ENCODE measurements at regions not wholly inside any gene's neighbourhood (a gene's known extent, or its start where the extent isn't known, plus 50 kb on each side); places are given as distances from the start of the nearest gene placed in this dataset.

DNA sequence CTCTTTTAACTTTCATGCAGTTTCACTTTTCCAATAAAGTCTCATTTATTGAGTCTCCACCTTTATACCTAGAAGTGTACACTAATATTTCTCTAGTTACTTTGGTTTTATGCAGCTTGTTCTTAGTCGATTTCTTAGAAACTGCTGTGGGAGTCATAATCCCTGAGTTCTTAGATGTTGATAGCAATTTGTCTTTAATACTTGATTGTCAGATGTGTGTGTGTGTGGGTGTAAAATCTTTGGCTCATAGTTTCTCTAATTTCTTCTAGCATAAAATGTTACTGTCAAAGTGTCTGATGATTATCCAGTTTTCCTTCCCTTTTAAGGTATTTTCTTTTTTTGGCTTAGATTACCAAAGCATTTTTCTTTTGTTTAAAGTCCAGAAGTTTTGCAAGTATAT lies 473.8 kb upstream of the PTCHD4 start:
- Histone ChIP-seq H3K4me1 (ENCODE audit: control insufficient read depth, insufficient read depth, low read length) (no peaks in the 10 kb centered on the region), H3K36me3 (ENCODE audit: control insufficient read depth, insufficient read depth, low read length) (no peaks in the 10 kb centered on the region), H3K27me3 (ENCODE audit: control insufficient read depth, insufficient read depth, low read length) (no peaks in the 10 kb centered on the region), H3K9me3 (ENCODE audit: control insufficient read depth, insufficient read depth, low read length) (no peaks in the 10 kb centered on the region), H3K4me3 (ENCODE audit: low read depth, low read length) (no peak overlapping the region), H3K9ac (ENCODE audit: low read depth, low read length) (no peak overlapping the region)

DNA sequence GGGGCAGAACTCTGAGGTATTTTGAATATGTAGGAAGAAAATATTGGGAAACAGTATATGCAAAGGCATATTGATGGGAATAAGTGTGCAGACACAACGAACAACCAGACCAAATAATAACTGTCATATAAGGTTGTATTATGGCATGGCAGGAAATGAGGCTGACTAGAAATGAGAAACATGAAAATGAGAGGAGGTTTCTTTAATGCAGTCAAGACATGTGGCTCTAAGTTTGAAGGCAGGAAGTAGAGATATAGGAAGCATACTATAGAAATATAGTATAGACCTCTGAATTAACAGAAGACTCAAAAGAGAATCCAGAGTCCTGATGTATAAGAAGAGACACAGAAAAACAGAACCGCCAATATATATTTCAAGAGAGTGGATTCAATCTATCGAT lies 459.7 kb upstream of the PTCHD4 start:
- no peaks in the 10 kb centered on the region for H3K9me3 ChIP-seq (ENCODE audit: control insufficient read depth, insufficient read depth, low read length)
- H3K4me1 ChIP-seq (ENCODE audit: control insufficient read depth, insufficient read depth, low read length), result peaks cover 3% of the 10 kb centered on the region
- no peak overlapping the region for H3K9ac ChIP-seq (ENCODE audit: low read depth, low read length)
- H3K36me3 ChIP-seq (ENCODE audit: control insufficient read depth, insufficient read depth, low read length), result no peaks in the 10 kb centered on the region
- no peak overlapping the region for H3K4me3 ChIP-seq (ENCODE audit: low read depth, low read length)
- H3K27me3 ChIP-seq (ENCODE audit: control insufficient read depth, insufficient read depth, low read length), result no peaks in the 10 kb centered on the region

DNA sequence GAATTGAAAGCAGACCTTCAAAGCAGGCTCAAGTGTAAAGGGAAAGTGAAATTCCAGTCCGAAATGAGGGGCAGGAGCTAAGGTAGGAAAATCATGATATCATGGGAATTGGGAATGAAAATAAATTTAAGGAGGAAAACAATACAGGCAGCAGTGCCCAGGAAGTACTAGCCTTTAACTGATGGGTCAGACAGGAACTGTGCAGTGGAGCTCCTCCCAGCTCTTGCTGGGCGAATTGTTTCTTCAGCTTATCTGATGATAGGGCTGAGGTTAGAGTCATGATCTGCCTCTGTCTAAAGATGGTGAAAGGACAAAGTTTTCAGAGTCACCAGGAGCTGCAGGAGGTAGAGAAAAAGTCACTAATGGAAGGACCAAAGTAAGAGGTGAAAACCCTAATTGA lies 457.9 kb upstream of the PTCHD4 start:
- Histone ChIP-seq H3K9ac (ENCODE audit: low read depth, low read length) (no peak overlapping the region), H3K9me3 (ENCODE audit: control insufficient read depth, insufficient read depth, low read length) (no peaks in the 10 kb centered on the region), H3K4me3 (ENCODE audit: low read depth, low read length) (no peak overlapping the region), H3K27me3 (ENCODE audit: control insufficient read depth, insufficient read depth, low read length) (no peaks in the 10 kb centered on the region), H3K4me1 (ENCODE audit: control insufficient read depth, insufficient read depth, low read length) (peaks cover 7% of the 10 kb centered on the region), H3K36me3 (ENCODE audit: control insufficient read depth, insufficient read depth, low read length) (no peaks in the 10 kb centered on the region)

DNA sequence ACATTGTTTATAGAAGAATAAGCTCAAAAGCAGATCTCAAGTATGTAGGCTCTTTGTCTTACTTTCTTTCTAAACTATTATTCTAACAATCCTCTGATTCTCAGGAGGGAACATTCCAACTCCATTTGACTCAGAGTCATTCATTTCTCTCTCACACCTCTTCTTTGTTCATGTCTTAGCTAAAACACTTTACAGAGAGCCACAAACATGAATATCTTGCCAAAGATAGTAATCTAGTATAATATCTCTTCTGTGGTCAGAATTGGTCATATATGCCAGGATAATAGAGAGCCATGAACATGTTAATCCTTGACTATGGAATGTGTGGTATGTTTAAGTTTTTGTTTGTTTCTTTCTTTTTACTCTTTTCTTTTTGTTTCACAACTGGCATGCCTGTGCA lies 456.0 kb upstream of the PTCHD4 start:
- Histone ChIP-seq H3K9ac (ENCODE audit: low read depth, low read length) (no peak overlapping the region), H3K9me3 (ENCODE audit: control insufficient read depth, insufficient read depth, low read length) (no peaks in the 10 kb centered on the region), H3K4me3 (ENCODE audit: low read depth, low read length) (no peak overlapping the region), H3K36me3 (ENCODE audit: control insufficient read depth, insufficient read depth, low read length) (no peaks in the 10 kb centered on the region), H3K4me1 (ENCODE audit: control insufficient read depth, insufficient read depth, low read length) (peaks cover 7% of the 10 kb centered on the region), H3K27me3 (ENCODE audit: control insufficient read depth, insufficient read depth, low read length) (no peaks in the 10 kb centered on the region)

DNA sequence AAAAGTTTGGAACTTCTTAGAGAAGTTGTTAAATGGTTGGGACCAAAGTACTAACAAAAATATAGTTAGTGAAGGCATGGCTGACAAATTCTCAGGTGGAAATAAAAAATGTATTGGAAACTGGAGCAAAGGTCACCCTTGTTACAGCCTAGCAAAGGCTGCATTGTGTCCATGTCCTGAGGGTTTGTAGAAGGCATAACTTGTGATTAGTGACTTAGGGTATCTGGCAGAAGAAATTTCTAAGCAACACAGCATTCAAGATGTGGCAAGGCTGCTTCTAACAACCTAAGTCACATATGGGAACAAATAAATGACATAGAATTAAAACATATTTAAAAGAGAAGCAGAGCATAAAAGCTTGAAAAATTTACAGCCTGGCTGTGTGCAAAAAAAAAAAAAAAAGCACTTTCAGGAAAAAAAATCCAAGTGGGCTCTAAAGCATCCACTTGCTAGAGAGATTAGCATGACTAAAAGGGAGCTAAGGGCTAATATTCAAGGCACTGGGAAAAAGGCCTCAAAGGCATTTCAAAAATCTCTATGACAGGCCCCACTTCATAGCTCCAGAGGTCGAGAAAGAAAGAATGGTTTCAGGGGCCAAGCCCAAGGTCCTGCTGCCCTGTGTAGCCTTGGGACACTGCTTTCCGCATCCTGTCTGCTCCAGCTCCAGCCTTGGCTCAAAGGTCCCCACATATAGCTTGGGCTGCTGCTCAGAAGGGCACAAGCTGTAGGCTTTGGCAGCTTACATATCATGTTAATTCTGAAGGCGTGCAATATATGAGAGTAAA lies 453.2 kb upstream of the PTCHD4 start:
- H3K9me3 ChIP-seq (ENCODE audit: control insufficient read depth, insufficient read depth, low read length), result no peaks in the 10 kb centered on the region
- H3K36me3 ChIP-seq (ENCODE audit: control insufficient read depth, insufficient read depth, low read length), result no peaks in the 10 kb centered on the region
- H3K4me3 ChIP-seq (ENCODE audit: low read depth, low read length), result no peak overlapping the region
- H3K27me3 ChIP-seq (ENCODE audit: control insufficient read depth, insufficient read depth, low read length), result no peaks in the 10 kb centered on the region
- peaks cover 7% of the 10 kb centered on the region for H3K4me1 ChIP-seq (ENCODE audit: control insufficient read depth, insufficient read depth, low read length)
- H3K9ac ChIP-seq (ENCODE audit: low read depth, low read length), result no peak overlapping the region

DNA sequence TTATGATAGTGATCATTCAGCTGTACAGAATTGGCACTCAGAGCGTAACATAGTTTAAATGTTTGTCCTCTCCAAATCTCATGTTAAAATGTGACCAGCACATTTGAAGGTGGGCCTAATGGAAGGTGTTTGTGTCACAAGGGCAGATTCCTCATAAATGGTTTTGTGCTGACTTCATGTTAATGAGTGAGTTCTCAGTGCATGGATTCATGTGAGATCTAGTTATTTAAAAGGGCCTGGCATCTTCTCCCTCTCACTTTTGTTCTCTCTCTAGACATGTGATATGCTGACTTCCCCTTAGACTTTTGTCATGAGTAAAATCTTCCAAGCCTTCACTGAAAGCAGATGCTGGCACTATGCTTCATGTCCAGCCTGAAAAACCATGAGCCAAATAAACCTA lies 452.4 kb upstream of the PTCHD4 start:
- no peaks in the 10 kb centered on the region for H3K9me3 ChIP-seq (ENCODE audit: control insufficient read depth, insufficient read depth, low read length)
- H3K27me3 ChIP-seq (ENCODE audit: control insufficient read depth, insufficient read depth, low read length), result no peaks in the 10 kb centered on the region
- H3K4me3 ChIP-seq (ENCODE audit: low read depth, low read length), result no peak overlapping the region
- no peaks in the 10 kb centered on the region for H3K36me3 ChIP-seq (ENCODE audit: control insufficient read depth, insufficient read depth, low read length)
- H3K9ac ChIP-seq (ENCODE audit: low read depth, low read length), result no peak overlapping the region
- H3K4me1 ChIP-seq (ENCODE audit: control insufficient read depth, insufficient read depth, low read length), result peaks cover 7% of the 10 kb centered on the region

DNA sequence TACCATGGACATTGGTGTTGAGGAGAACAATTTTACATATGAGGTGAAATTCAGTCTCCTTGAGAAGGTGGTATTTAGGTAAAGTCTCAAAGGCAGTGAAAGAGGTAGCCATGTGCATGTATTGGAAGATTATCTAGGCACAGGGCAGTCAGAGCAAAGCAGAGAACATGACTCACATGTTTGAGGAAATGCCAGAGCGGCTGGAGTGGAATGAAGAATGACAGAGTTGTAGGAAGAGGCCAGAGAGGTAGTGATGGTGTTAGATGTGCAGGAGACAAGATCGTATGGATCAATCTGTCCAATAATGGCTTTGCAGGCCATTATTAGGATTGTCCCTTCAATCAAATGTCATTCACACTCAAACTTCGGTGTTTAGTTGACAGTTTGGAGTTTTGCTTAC lies 449.4 kb upstream of the PTCHD4 start:
- H3K9ac ChIP-seq (ENCODE audit: low read depth, low read length), result no peak overlapping the region
- H3K36me3 ChIP-seq (ENCODE audit: control insufficient read depth, insufficient read depth, low read length), result no peaks in the 10 kb centered on the region
- H3K9me3 ChIP-seq (ENCODE audit: control insufficient read depth, insufficient read depth, low read length), result no peaks in the 10 kb centered on the region
- H3K4me1 ChIP-seq (ENCODE audit: control insufficient read depth, insufficient read depth, low read length), result peaks cover 4% of the 10 kb centered on the region
- no peaks in the 10 kb centered on the region for H3K27me3 ChIP-seq (ENCODE audit: control insufficient read depth, insufficient read depth, low read length)
- H3K4me3 ChIP-seq (ENCODE audit: low read depth, low read length), result no peak overlapping the region

DNA sequence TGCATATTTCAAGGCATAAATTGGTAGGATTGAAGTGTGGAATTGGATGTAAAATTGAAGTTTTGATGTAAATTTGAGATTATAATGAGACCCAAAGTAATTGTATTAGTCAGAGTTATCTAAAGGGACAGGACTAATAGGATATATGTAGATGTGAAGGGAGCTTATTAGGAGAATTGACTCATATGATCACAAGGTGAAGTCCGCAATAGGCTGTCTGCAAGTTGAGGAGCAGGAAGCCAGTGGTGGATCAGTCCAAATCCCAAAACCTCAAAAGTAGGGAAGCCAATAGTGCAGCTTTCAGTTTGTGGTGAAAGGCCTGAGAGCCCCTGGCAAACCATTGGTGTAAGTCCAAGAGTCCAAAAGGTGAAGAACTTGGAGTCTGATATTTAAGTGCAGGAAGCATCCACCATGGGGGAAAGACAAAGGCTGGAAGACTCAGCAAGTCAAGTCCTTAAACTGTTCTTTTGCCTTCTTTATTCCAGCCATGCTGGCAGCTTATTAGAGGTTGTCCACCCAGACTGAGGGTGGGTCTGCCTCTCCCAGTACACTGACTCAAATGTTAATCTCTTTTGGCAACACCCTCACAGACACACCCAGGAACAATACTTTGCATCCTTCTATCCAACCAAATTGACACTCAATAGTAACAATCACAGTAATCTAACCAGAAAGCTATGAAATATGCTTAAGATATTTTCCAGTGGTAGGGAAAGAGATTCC lies 442.6 kb upstream of the PTCHD4 start:
- H3K4me3 ChIP-seq (ENCODE audit: low read depth, low read length), result no peak overlapping the region
- H3K27me3 ChIP-seq (ENCODE audit: control insufficient read depth, insufficient read depth, low read length), result no peaks in the 10 kb centered on the region
- no peaks in the 10 kb centered on the region for H3K36me3 ChIP-seq (ENCODE audit: control insufficient read depth, insufficient read depth, low read length)
- H3K4me1 ChIP-seq (ENCODE audit: control insufficient read depth, insufficient read depth, low read length), result no peaks in the 10 kb centered on the region
- no peaks in the 10 kb centered on the region for H3K9me3 ChIP-seq (ENCODE audit: control insufficient read depth, insufficient read depth, low read length)
- H3K9ac ChIP-seq (ENCODE audit: low read depth, low read length), result no peak overlapping the region

DNA sequence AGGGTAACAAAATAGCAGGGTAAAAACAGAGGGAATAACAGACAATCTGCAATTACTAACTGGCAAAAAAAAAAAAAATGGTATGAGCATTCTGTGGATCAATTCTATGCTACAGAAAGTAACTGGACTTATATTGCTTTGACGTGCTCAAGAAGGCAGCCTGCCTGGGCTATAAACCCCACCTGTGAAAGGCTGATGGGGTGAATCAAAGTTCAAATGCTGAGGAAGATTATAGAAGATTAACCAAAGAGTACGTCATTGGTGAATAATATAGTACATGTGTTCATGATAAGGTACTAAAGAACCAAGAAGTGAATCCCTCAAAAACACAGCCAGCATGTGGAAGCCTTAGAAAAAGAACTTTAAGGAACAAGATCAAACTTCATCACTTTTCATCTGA lies 441.9 kb upstream of the PTCHD4 start:
- Histone ChIP-seq H3K9ac (ENCODE audit: low read depth, low read length) (no peak overlapping the region), H3K36me3 (ENCODE audit: control insufficient read depth, insufficient read depth, low read length) (no peaks in the 10 kb centered on the region), H3K4me1 (ENCODE audit: control insufficient read depth, insufficient read depth, low read length) (no peaks in the 10 kb centered on the region), H3K27me3 (ENCODE audit: control insufficient read depth, insufficient read depth, low read length) (no peaks in the 10 kb centered on the region), H3K4me3 (ENCODE audit: low read depth, low read length) (no peak overlapping the region), H3K9me3 (ENCODE audit: control insufficient read depth, insufficient read depth, low read length) (no peaks in the 10 kb centered on the region)

DNA sequence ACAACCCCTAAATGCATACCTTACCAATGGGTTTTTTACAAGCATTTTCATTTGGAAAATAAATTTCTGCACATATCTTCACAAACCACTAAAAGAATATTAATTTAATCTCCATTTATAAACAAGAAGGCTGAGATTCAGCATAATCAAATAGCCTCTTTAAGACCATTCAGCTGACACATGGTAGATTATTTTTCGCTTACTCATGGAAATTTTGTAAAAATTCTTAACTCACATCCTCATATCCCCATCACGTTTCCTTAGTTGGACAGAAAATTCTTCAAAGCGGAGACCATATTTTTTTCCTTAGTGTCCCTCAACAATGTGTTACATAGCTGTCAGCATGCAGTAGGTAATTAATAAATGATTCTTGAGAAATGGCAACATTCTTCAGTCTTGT lies 439.6 kb upstream of the PTCHD4 start:
- no peaks in the 10 kb centered on the region for H3K27me3 ChIP-seq (ENCODE audit: control insufficient read depth, insufficient read depth, low read length)
- H3K4me3 ChIP-seq (ENCODE audit: low read depth, low read length), result no peak overlapping the region
- no peaks in the 10 kb centered on the region for H3K9me3 ChIP-seq (ENCODE audit: control insufficient read depth, insufficient read depth, low read length)
- H3K9ac ChIP-seq (ENCODE audit: low read depth, low read length), result no peak overlapping the region
- no peaks in the 10 kb centered on the region for H3K4me1 ChIP-seq (ENCODE audit: control insufficient read depth, insufficient read depth, low read length)
- H3K36me3 ChIP-seq (ENCODE audit: control insufficient read depth, insufficient read depth, low read length), result no peaks in the 10 kb centered on the region

DNA sequence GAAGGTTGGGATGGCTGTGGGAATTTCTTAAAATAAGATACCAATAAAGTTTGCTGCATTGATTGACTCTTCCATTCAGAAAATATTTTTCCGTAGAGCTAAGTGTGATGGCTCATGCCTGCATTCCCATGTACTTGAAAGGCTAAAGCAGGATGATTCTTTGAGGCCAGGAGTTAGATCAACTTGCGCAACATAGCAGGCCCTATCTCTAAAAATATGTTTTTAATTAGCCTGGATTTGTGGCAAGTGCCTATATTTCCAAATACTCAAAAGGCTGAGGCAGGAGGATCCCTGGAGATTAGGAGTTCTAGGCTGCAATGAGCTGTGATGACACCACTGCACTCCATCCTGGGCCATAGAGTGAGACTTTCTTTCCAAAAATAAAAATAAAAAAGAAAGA lies 431.2 kb upstream of the PTCHD4 start:
- Histone ChIP-seq H3K9ac (ENCODE audit: low read depth, low read length) (no peak overlapping the region), H3K27me3 (ENCODE audit: control insufficient read depth, insufficient read depth, low read length) (no peaks in the 10 kb centered on the region), H3K36me3 (ENCODE audit: control insufficient read depth, insufficient read depth, low read length) (no peaks in the 10 kb centered on the region), H3K4me1 (ENCODE audit: control insufficient read depth, insufficient read depth, low read length) (no peaks in the 10 kb centered on the region), H3K4me3 (ENCODE audit: low read depth, low read length) (no peak overlapping the region), H3K9me3 (ENCODE audit: control insufficient read depth, insufficient read depth, low read length) (no peaks in the 10 kb centered on the region)

DNA sequence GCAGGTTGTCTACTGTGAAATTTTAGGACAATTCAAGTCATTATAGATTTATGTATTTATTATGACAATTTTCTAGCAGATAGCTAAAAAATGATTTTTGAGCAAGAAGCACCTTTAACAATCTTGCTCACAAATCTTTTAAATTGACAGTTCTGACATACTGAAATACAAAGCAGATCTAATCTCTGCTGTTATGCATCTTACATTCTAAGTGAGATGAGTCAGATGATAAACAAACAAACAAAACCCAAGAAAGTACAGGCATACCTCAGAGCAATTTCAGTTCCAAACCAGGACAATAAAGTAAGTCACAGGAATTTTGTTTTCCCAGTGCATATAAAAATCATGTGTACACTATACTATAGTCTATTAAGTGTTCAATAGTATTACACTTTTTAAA lies 430.7 kb upstream of the PTCHD4 start:
- Histone ChIP-seq H3K36me3 (ENCODE audit: control insufficient read depth, insufficient read depth, low read length) (no peaks in the 10 kb centered on the region), H3K27me3 (ENCODE audit: control insufficient read depth, insufficient read depth, low read length) (no peaks in the 10 kb centered on the region), H3K9ac (ENCODE audit: low read depth, low read length) (no peak overlapping the region), H3K4me3 (ENCODE audit: low read depth, low read length) (no peak overlapping the region), H3K9me3 (ENCODE audit: control insufficient read depth, insufficient read depth, low read length) (no peaks in the 10 kb centered on the region), H3K4me1 (ENCODE audit: control insufficient read depth, insufficient read depth, low read length) (no peaks in the 10 kb centered on the region)

Measured in iPS-15b (cell line).